ENCODE measurements at regions not wholly inside any gene's neighbourhood (a gene's known extent, or its start where the extent isn't known, plus 50 kb on each side); places are given as distances from the start of the nearest gene placed in this dataset.

DNA sequence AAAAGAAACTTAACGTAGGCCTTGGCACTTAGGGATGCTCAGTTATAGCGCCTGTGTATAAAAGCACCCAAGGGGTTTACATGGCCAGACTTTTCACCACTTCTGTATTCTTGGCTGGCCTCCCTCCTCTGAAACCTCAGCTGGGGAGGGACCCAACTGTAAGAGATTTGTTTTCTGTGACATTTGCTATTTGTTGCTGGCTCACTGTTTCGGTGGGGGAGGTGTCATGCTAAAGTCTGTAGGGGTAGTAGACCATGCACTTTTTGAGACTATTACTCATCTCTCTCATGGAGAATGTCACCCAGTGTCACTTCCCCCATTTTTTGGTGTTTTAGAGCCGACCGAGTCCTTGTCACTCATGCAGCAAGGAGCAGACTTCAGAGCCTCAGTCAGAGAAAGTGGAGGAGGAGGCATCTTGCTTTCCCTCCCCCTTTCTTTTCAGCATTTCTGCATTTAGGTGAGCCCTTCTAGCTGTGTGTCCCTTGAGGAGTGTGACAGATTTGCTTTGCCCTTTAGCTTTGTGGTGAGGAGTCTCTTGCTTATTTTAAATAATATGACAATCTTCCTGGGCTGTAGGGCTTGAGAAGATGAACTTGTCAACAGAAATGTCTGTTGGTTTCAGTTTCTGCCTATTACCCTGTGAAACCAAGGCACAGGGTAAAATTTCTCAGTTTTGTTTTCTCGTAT is 160.1 kb downstream of the FASLG start:
- TF ChIP-seq CTCF (IDR thresholded peaks at IDR 0.05) = no peak
- TF ChIP-seq EZH2 (IDR thresholded peaks at IDR 0.05) = no peak
- TF ChIP-seq EZH2phosphoT487 (IDR thresholded peaks at IDR 0.05) = no peak
